ENCODE measurements at regions not wholly inside any gene's neighbourhood (a gene's known extent, or its start where the extent isn't known, plus 50 kb on each side); places are given as distances from the start of the nearest gene placed in this dataset.

GRCh38 chr3:159795681-159796175, 192.9 kb upstream of the IL12A start:
- Histone ChIP-seq H3F3A (ENCODE audit: insufficient read depth, low read length, poor library complexity, severe bottlenecking) (no peaks in the 10 kb centered on the region), H4K20me1 (ENCODE audit: insufficient read depth) (no peaks in the 10 kb centered on the region), H3K4me3 (ENCODE audit: low read length) (no peak overlapping the region), H2AFZ (ENCODE audit: low read depth, low read length) (no peak overlapping the region), H3K9ac (ENCODE audit: low read length) (no peak overlapping the region), H3K4me2 (ENCODE audit: low read length) (no peak overlapping the region), H3K27ac (ENCODE audit: low read length) (no peak overlapping the region), H3K27me3 (ENCODE audit: insufficient read depth, low read depth, low read length) (no peaks in the 10 kb centered on the region), H3K36me3 (ENCODE audit: insufficient read depth, low read length) (no peaks in the 10 kb centered on the region), H3K9me3 (ENCODE audit: low read length) (no peaks in the 10 kb centered on the region), H3K9me2 (ENCODE audit: insufficient read depth, low read length) (no peaks in the 10 kb centered on the region), H3K79me2 (replicated peaks; ENCODE audit: insufficient read depth, low read length) (no peaks in the 10 kb centered on the region)
- TF ChIP-seq EP300 (conservative IDR thresholded peaks at IDR 0.05; ENCODE audit: poor library complexity, severe bottlenecking) = no peak
- TF ChIP-seq, protein P1, sequence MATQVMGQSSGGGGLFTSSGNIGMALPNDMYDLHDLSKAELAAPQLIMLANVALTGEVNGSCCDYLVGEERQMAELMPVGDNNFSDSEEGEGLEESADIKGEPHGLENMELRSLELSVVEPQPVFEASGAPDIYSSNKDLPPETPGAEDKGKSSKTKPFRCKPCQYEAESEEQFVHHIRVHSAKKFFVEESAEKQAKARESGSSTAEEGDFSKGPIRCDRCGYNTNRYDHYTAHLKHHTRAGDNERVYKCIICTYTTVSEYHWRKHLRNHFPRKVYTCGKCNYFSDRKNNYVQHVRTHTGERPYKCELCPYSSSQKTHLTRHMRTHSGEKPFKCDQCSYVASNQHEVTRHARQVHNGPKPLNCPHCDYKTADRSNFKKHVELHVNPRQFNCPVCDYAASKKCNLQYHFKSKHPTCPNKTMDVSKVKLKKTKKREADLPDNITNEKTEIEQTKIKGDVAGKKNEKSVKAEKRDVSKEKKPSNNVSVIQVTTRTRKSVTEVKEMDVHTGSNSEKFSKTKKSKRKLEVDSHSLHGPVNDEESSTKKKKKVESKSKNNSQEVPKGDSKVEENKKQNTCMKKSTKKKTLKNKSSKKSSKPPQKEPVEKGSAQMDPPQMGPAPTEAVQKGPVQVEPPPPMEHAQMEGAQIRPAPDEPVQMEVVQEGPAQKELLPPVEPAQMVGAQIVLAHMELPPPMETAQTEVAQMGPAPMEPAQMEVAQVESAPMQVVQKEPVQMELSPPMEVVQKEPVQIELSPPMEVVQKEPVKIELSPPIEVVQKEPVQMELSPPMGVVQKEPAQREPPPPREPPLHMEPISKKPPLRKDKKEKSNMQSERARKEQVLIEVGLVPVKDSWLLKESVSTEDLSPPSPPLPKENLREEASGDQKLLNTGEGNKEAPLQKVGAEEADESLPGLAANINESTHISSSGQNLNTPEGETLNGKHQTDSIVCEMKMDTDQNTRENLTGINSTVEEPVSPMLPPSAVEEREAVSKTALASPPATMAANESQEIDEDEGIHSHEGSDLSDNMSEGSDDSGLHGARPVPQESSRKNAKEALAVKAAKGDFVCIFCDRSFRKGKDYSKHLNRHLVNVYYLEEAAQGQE (IDR thresholded peaks at IDR 0.05; ENCODE audit: borderline replicate concordance) = no peak
- TF ChIP-seq POLR2AphosphoS5 (IDR thresholded peaks at IDR 0.05) = no peak
- TF ChIP-seq CTCF (IDR thresholded peaks at IDR 0.05; ENCODE audit: poor library complexity, severe bottlenecking) = no peak
- no peak for TF ChIP-seq RAD21 (conservative IDR thresholded peaks at IDR 0.05)
- TF ChIP-seq EZH2 (IDR thresholded peaks at IDR 0.05; ENCODE audit: borderline replicate concordance, insufficient read depth, low read length, poor library complexity, severe bottlenecking) = no peak

DNA sequence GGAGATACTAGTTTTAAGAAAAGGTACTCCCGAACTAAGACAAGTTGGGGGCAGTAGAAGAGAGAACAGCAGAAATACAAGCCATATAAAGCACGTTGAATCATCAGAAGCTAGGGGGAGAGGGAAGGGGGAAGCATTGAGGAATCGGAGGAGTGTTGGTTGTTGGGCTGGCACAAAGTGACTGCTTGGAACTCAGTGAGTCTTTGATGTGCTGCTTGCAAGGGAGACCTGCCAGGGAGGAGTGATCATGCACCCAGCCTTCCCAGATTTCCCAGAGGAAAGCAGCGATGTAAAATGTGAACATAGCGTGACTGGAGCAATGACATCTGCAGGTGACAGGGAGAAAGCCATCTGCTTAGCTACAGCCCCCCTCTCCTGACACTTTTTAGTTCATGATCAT, 192.4 kb upstream of the IL12A start:
- TF ChIP-seq EP300 (conservative IDR thresholded peaks at IDR 0.05; ENCODE audit: poor library complexity, severe bottlenecking) (no peak), SMC3 (conservative IDR thresholded peaks at IDR 0.05; ENCODE audit: poor library complexity) (no peak), EZH2 (IDR thresholded peaks at IDR 0.05; ENCODE audit: borderline replicate concordance, insufficient read depth, low read length, poor library complexity, severe bottlenecking) (no peak), CTCF (IDR thresholded peaks at IDR 0.05; ENCODE audit: poor library complexity, severe bottlenecking) (no peak), TAF1 (IDR thresholded peaks at IDR 0.05; ENCODE audit: low read depth) (no peak)
- no peaks in the 10 kb centered on the region for H3F3A ChIP-seq (ENCODE audit: insufficient read depth, low read length, poor library complexity, severe bottlenecking)
- no peak overlapping the region for H3K27ac ChIP-seq (ENCODE audit: low read length)
- no peaks in the 10 kb centered on the region for H3K36me3 ChIP-seq (ENCODE audit: insufficient read depth, low read length)
- H3K4me2 ChIP-seq (ENCODE audit: low read length) = no peak overlapping the region
- H2AFZ ChIP-seq (ENCODE audit: low read depth, low read length) = no peak overlapping the region
- no peak overlapping the region for H3K9ac ChIP-seq (ENCODE audit: low read length)
- no peaks in the 10 kb centered on the region for H4K20me1 ChIP-seq (ENCODE audit: insufficient read depth)
- no peaks in the 10 kb centered on the region for H3K79me2 ChIP-seq (replicated peaks; ENCODE audit: insufficient read depth, low read length)
- H3K4me3 ChIP-seq (ENCODE audit: low read length) = no peak overlapping the region
- H3K9me3 ChIP-seq (ENCODE audit: low read length) = no peaks in the 10 kb centered on the region
- H3K9me2 ChIP-seq (ENCODE audit: insufficient read depth, low read length) = no peaks in the 10 kb centered on the region
- no peaks in the 10 kb centered on the region for H3K27me3 ChIP-seq (ENCODE audit: insufficient read depth, low read depth, low read length)

All from neural cell (in vitro differentiated cells).